ENCODE measurements at regions not wholly inside any gene's neighbourhood (a gene's known extent, or its start where the extent isn't known, plus 50 kb on each side); places are given as distances from the start of the nearest gene placed in this dataset.

- Histone ChIP-seq H3K36me3 (no peaks in the 10 kb centered on the region), H3K4me1 (no peaks in the 10 kb centered on the region), H3K4me3 (no peak overlapping the region), H3K9me3 (no peaks in the 10 kb centered on the region), H3K27me3 (no peaks in the 10 kb centered on the region), H3K27ac (replicated peaks in 1 of 4) (no peak overlapping the region)
- intact Hi-C loops (cut with DNase I): no loop called here
- no peak for DNase-seq (ENCODE audit: extremely low spot score)
- TF ChIP-seq EP300 (IDR thresholded peaks at IDR 0.05): no peak
- TF ChIP-seq POLR2A (IDR thresholded peaks at IDR 0.05; ENCODE audit: low read depth): no peak
- TF ChIP-seq CTCF (IDR thresholded peaks at IDR 0.05): no peak
- TF ChIP-seq POLR2AphosphoS5 (IDR thresholded peaks at IDR 0.05): no peak
- WGBS: 84% methylated on average over 2 of the region's 2 CpGs
These were observed 96.4 kb downstream of the PYDC2 start for GRCh38 chr3:191557322-191557721.

- no peaks in the 10 kb centered on the region for H3K36me3 ChIP-seq
- no peak overlapping the region for H3K4me3 ChIP-seq
- no peaks in the 10 kb centered on the region for H3K9me3 ChIP-seq
- H3K27ac ChIP-seq (replicated peaks in 1 of 4): no peak overlapping the region
- WGBS: 41% methylated on average over 7 of the region's 7 CpGs
- no peaks in the 10 kb centered on the region for H3K27me3 ChIP-seq
- no peaks in the 10 kb centered on the region for H3K4me1 ChIP-seq
- no peak for DNase-seq (ENCODE audit: extremely low spot score)
- intact Hi-C loops (cut with DNase I): no loop called here
- no peak for TF ChIP-seq CTCF (IDR thresholded peaks at IDR 0.05)
- no peak for TF ChIP-seq EP300 (IDR thresholded peaks at IDR 0.05)
- TF ChIP-seq POLR2AphosphoS5 (IDR thresholded peaks at IDR 0.05): no peak
- no peak for TF ChIP-seq POLR2A (IDR thresholded peaks at IDR 0.05; ENCODE audit: low read depth)
These were observed 102.8 kb downstream of the PYDC2 start for GRCh38 chr3:191563722-191564121.

- Histone ChIP-seq H3K36me3 (no peaks in the 10 kb centered on the region), H3K9me3 (no peaks in the 10 kb centered on the region), H3K27me3 (no peaks in the 10 kb centered on the region), H3K27ac (replicated peaks in 1 of 4) (no peak overlapping the region), H3K4me1 (no peaks in the 10 kb centered on the region), H3K4me3 (no peak overlapping the region)
- intact Hi-C loops (cut with DNase I): no loop called here
- DNase-seq (ENCODE audit: extremely low spot score): no peak
- 87% methylated on average over 1 of the region's 1 CpG for WGBS
- no peak for TF ChIP-seq POLR2AphosphoS5 (IDR thresholded peaks at IDR 0.05)
- no peak for TF ChIP-seq CTCF (IDR thresholded peaks at IDR 0.05)
- no peak for TF ChIP-seq EP300 (IDR thresholded peaks at IDR 0.05)
- no peak for TF ChIP-seq POLR2A (IDR thresholded peaks at IDR 0.05; ENCODE audit: low read depth)
These were observed 105.5 kb downstream of the PYDC2 start for GRCh38 chr3:191566469-191566868.

GRCh38 chr3:191568206-191568605, 107.2 kb downstream of the PYDC2 start:
- TF ChIP-seq CTCF (IDR thresholded peaks at IDR 0.05) (no peak), EP300 (IDR thresholded peaks at IDR 0.05) (no peak), POLR2AphosphoS5 (IDR thresholded peaks at IDR 0.05) (no peak), POLR2A (IDR thresholded peaks at IDR 0.05; ENCODE audit: low read depth) (no peak)
- 89% methylated on average over 7 of the region's 7 CpGs for WGBS
- intact Hi-C loops (cut with DNase I): no loop called here
- DNase-seq (ENCODE audit: extremely low spot score): no peak
- Histone ChIP-seq H3K4me1 (no peaks in the 10 kb centered on the region), H3K27ac (replicated peaks in 1 of 4) (no peak overlapping the region), H3K27me3 (no peaks in the 10 kb centered on the region), H3K36me3 (no peaks in the 10 kb centered on the region), H3K9me3 (no peaks in the 10 kb centered on the region), H3K4me3 (no peak overlapping the region)

GRCh38 chr3:191592105-191592504, 131.1 kb downstream of the PYDC2 start:
- no peak overlapping the region for H3K4me3 ChIP-seq
- DNase-seq (ENCODE audit: extremely low spot score): no peak
- TF ChIP-seq POLR2AphosphoS5 (IDR thresholded peaks at IDR 0.05) (no peak), CTCF (IDR thresholded peaks at IDR 0.05) (no peak), EP300 (IDR thresholded peaks at IDR 0.05) (no peak), POLR2A (IDR thresholded peaks at IDR 0.05; ENCODE audit: low read depth) (no peak)

More at GRCh38 chr3:191592105-191592504, 131.1 kb downstream of the PYDC2 start:
- WGBS: 92% methylated on average over 1 of the region's 1 CpG
- no peaks in the 10 kb centered on the region for H3K36me3 ChIP-seq
- no peaks in the 10 kb centered on the region for H3K4me1 ChIP-seq
- no peaks in the 10 kb centered on the region for H3K27me3 ChIP-seq
- intact Hi-C loops (cut with DNase I): no loop called here
- no peak overlapping the region for H3K27ac ChIP-seq (replicated peaks in 1 of 4)
- H3K9me3 ChIP-seq: no peaks in the 10 kb centered on the region

All from esophagus muscularis mucosa (tissue), 4 donors.